HepG2 (cell line): ENCODE measurements at regions not wholly inside any gene's neighbourhood (a gene's known extent, or its start where the extent isn't known, plus 50 kb on each side); places are given as distances from the start of the nearest gene placed in this dataset.

Source experiments
- CHD4 ChIP-seq: fragments of 200-600 bp; sonication (generic); IDR thresholded peaks from 2 replicates; pipeline ENCODE4 v1.7.0; 2017; ENCODE audit warnings: mild to moderate bottlenecking, low read length, borderline replicate concordance
- ELF4 ChIP-seq: sonication (generic); formaldehyde crosslinking; IDR thresholded peaks from 2 replicates; pipeline ENCODE4 v1.5.0; 2020; ENCODE audit warnings: missing genetic modification reagents, mild to moderate bottlenecking, moderate library complexity, borderline replicate concordance
- FOXP1 ChIP-seq, 2 experiments: fragments of 450-650 bp in 1 of 2; IDR thresholded peaks; 2 replicates each; pipeline ENCODE4 v1.6.1; 2017 to 2018; ENCODE audit warnings: antibody characterized with exemption in 1 of 2
- POLR2A ChIP-seq, 2 experiments: IDR thresholded peaks; 2 replicates each; pipeline ENCODE4 v1.6.1; 2011; ENCODE audit warnings: low read depth in 2 of 2, low read length in 2 of 2, mild to moderate bottlenecking in 1 of 2, moderate library complexity in 1 of 2; ENCODE audit not compliant: insufficient read depth in 1 of 2
- ZC3H13 ChIP-seq: sonication (generic); formaldehyde crosslinking; IDR thresholded peaks from 2 replicates; pipeline ENCODE4 v1.8.1; 2023; ENCODE audit warnings: mild to moderate bottlenecking, missing genetic modification reagents, moderate library complexity
- ZNF776 ChIP-seq: sonication (generic); formaldehyde crosslinking; IDR thresholded peaks from 2 replicates; pipeline ENCODE4 v1.4.0; 2020; ENCODE audit warnings: mild to moderate bottlenecking, missing genetic modification reagents
- TF ChIP-seq, protein P1 (sequence below), 2 experiments: sonication (generic) in 1 of 2; formaldehyde crosslinking in 1 of 2; IDR thresholded peaks; 2 replicates each; pipeline versions ENCODE4 v1.5.1 to v1.6.1; 2011 to 2020; ENCODE audit warnings: borderline replicate concordance in 1 of 2, low read depth in 1 of 2, low read length in 1 of 2, mild to moderate bottlenecking in 1 of 2, missing genetic modification reagents in 1 of 2, moderate library complexity in 1 of 2
- TF ChIP-seq, protein P2 (sequence below): sonication (generic); formaldehyde crosslinking; IDR thresholded peaks from 2 replicates; pipeline ENCODE4 v1.5.0; 2020; ENCODE audit warnings: mild to moderate bottlenecking, missing genetic modification reagents, moderate library complexity
- TF ChIP-seq, protein P3 (sequence below): sonication (generic); formaldehyde crosslinking; IDR thresholded peaks from 2 replicates; pipeline ENCODE4 v1.4.0; 2020; ENCODE audit warnings: missing genetic modification reagents
- TF ChIP-seq, protein P4 (sequence below): sonication (generic); formaldehyde crosslinking; IDR thresholded peaks from 2 replicates; pipeline ENCODE4 v1.5.1; 2020; ENCODE audit warnings: missing genetic modification reagents, mild to moderate bottlenecking, borderline replicate concordance

DNA sequence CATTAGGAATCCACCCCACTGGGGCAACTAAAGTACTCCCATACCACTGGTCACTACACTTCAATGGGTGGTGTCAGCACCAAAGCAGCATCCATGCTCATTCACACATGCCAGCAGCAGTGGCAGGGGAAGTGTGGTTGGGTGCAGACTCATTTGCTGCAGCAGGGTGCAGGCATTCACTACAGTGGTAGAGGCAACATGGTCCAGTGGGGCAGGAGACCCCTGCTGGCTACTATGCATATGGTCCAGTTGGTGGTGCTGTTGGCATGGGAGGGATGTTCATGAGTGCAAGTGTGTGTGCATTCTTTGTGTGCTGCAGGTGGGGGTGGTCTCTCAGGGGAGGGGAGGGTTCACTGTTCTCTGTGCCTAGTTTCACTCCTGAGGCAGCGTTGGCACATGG, 908.4 kb upstream of the NOVA1 start:
- no peak for TF ChIP-seq ELF4 (CRISPR knock-in tag)
- no peak for TF ChIP-seq FOXP1 (IDR thresholded peaks at IDR 0.05)
- no peak for TF ChIP-seq FOXP1 (CRISPR knock-in tag; IDR thresholded peaks at IDR 0.05)
- TF ChIP-seq, protein P1, sequence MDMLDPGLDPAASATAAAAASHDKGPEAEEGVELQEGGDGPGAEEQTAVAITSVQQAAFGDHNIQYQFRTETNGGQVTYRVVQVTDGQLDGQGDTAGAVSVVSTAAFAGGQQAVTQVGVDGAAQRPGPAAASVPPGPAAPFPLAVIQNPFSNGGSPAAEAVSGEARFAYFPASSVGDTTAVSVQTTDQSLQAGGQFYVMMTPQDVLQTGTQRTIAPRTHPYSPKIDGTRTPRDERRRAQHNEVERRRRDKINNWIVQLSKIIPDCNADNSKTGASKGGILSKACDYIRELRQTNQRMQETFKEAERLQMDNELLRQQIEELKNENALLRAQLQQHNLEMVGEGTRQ (IDR thresholded peaks at IDR 0.05; ENCODE audit: low read depth, low read length), result no peak
- TF ChIP-seq, protein P1 (CRISPR knock-in tag; IDR thresholded peaks at IDR 0.05; ENCODE audit: borderline replicate concordance), result no peak
- TF ChIP-seq, protein P2, sequence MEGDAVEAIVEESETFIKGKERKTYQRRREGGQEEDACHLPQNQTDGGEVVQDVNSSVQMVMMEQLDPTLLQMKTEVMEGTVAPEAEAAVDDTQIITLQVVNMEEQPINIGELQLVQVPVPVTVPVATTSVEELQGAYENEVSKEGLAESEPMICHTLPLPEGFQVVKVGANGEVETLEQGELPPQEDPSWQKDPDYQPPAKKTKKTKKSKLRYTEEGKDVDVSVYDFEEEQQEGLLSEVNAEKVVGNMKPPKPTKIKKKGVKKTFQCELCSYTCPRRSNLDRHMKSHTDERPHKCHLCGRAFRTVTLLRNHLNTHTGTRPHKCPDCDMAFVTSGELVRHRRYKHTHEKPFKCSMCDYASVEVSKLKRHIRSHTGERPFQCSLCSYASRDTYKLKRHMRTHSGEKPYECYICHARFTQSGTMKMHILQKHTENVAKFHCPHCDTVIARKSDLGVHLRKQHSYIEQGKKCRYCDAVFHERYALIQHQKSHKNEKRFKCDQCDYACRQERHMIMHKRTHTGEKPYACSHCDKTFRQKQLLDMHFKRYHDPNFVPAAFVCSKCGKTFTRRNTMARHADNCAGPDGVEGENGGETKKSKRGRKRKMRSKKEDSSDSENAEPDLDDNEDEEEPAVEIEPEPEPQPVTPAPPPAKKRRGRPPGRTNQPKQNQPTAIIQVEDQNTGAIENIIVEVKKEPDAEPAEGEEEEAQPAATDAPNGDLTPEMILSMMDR (CRISPR knock-in tag), result no peak
- no peak for TF ChIP-seq POLR2A (IDR thresholded peaks at IDR 0.05; ENCODE audit: insufficient read depth in 1 of 2, low read depth in 2 of 2, low read length in 2 of 2)
- TF ChIP-seq, protein P3, sequence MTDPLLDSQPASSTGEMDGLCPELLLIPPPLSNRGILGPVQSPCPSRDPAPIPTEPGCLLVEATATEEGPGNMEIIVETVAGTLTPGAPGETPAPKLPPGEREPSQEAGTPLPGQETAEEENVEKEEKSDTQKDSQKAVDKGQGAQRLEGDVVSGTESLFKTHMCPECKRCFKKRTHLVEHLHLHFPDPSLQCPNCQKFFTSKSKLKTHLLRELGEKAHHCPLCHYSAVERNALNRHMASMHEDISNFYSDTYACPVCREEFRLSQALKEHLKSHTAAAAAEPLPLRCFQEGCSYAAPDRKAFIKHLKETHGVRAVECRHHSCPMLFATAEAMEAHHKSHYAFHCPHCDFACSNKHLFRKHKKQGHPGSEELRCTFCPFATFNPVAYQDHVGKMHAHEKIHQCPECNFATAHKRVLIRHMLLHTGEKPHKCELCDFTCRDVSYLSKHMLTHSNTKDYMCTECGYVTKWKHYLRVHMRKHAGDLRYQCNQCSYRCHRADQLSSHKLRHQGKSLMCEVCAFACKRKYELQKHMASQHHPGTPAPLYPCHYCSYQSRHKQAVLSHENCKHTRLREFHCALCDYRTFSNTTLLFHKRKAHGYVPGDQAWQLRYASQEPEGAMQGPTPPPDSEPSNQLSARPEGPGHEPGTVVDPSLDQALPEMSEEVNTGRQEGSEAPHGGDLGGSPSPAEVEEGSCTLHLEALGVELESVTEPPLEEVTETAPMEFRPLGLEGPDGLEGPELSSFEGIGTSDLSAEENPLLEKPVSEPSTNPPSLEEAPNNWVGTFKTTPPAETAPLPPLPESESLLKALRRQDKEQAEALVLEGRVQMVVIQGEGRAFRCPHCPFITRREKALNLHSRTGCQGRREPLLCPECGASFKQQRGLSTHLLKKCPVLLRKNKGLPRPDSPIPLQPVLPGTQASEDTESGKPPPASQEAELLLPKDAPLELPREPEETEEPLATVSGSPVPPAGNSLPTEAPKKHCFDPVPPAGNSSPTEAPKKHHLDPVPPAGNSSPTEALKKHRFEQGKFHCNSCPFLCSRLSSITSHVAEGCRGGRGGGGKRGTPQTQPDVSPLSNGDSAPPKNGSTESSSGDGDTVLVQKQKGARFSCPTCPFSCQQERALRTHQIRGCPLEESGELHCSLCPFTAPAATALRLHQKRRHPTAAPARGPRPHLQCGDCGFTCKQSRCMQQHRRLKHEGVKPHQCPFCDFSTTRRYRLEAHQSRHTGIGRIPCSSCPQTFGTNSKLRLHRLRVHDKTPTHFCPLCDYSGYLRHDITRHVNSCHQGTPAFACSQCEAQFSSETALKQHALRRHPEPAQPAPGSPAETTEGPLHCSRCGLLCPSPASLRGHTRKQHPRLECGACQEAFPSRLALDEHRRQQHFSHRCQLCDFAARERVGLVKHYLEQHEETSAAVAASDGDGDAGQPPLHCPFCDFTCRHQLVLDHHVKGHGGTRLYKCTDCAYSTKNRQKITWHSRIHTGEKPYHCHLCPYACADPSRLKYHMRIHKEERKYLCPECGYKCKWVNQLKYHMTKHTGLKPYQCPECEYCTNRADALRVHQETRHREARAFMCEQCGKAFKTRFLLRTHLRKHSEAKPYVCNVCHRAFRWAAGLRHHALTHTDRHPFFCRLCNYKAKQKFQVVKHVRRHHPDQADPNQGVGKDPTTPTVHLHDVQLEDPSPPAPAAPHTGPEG (CRISPR knock-in tag), result no peak
- TF ChIP-seq ZNF776 (CRISPR knock-in tag), result no peak
- no peak for TF ChIP-seq CHD4
- TF ChIP-seq, protein P4, sequence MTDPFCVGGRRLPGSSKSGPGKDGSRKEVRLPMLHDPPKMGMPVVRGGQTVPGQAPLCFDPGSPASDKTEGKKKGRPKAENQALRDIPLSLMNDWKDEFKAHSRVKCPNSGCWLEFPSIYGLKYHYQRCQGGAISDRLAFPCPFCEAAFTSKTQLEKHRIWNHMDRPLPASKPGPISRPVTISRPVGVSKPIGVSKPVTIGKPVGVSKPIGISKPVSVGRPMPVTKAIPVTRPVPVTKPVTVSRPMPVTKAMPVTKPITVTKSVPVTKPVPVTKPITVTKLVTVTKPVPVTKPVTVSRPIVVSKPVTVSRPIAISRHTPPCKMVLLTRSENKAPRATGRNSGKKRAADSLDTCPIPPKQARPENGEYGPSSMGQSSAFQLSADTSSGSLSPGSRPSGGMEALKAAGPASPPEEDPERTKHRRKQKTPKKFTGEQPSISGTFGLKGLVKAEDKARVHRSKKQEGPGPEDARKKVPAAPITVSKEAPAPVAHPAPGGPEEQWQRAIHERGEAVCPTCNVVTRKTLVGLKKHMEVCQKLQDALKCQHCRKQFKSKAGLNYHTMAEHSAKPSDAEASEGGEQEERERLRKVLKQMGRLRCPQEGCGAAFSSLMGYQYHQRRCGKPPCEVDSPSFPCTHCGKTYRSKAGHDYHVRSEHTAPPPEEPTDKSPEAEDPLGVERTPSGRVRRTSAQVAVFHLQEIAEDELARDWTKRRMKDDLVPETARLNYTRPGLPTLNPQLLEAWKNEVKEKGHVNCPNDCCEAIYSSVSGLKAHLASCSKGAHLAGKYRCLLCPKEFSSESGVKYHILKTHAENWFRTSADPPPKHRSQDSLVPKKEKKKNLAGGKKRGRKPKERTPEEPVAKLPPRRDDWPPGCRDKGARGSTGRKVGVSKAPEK, result no peak
- TF ChIP-seq ZC3H13 (CRISPR knock-in tag), result no peak
